GM21447 (cell line): ENCODE measurements at regions not wholly inside any gene's neighbourhood (a gene's known extent, or its start where the extent isn't known, plus 50 kb on each side); places are given as distances from the start of the nearest gene placed in this dataset.
"Not testable (repeated sequence)": the region's sequence is repeated elsewhere in the genome, so short reads cannot be mapped to it uniquely, and the experiment has no call there.

ENCODE experiments used
- ATAC-seq: cut with Tn5 transposase; IDR thresholded peaks from one replicate; pipeline ENCODE4 v1.9.1; 2021; ENCODE audit not compliant: unreplicated experiment

GRCh38 chr14:48738186-48738925, 847.8 kb downstream of the RPS29 start:
- ATAC-seq = no peak

GRCh38 chr14:48735607-48736006, 850.6 kb downstream of the RPS29 start:
- no peak for ATAC-seq

GRCh38 chr14:48731260-48731659, 854.9 kb downstream of the RPS29 start:
- no peak for ATAC-seq

- no peak for ATAC-seq
These were observed 860.0 kb downstream of the RPS29 start for GRCh38 chr14:48726080-48726642.

- ATAC-seq = no peak
These were observed 861.0 kb downstream of the RPS29 start for GRCh38 chr14:48725051-48725734.

GRCh38 chr14:48723841-48724495, 862.2 kb downstream of the RPS29 start:
- no peak for ATAC-seq

GRCh38 chr14:48714366-48714765, 871.8 kb downstream of the RPS29 start:
- no peak for ATAC-seq

GRCh38 chr14:48710133-48710532, 876.0 kb downstream of the RPS29 start:
- no peak for ATAC-seq

GRCh38 chr14:48709277-48709785, 876.8 kb downstream of the RPS29 start:
- no peak for ATAC-seq

GRCh38 chr14:48704639-48705038, 881.5 kb downstream of the RPS29 start:
- no peak for ATAC-seq

- no peak for ATAC-seq
These were observed 882.3 kb downstream of the RPS29 start for GRCh38 chr14:48703728-48704467.

GRCh38 chr14:48697362-48697761, 888.8 kb downstream of the RPS29 start:
- not testable (repeated sequence) for ATAC-seq

- no peak for ATAC-seq
These were observed 892.4 kb downstream of the RPS29 start for GRCh38 chr14:48693793-48694192.

GRCh38 chr14:48690349-48690748, 895.8 kb downstream of the RPS29 start:
- ATAC-seq = no peak

- ATAC-seq = no peak
These were observed 899.5 kb downstream of the RPS29 start for GRCh38 chr14:48686650-48687049.

GRCh38 chr14:48672506-48672905, 913.7 kb downstream of the RPS29 start:
- no peak for ATAC-seq

- no peak for ATAC-seq
These were observed 915.2 kb downstream of the RPS29 start for GRCh38 chr14:48670939-48671338.

- ATAC-seq = no peak
These were observed 920.9 kb downstream of the RPS29 start for GRCh38 chr14:48665077-48665784.

GRCh38 chr14:48643241-48643640, 942.9 kb downstream of the RPS29 start:
- no peak for ATAC-seq

- no peak for ATAC-seq
These were observed 953.5 kb upstream of the MDGA2 start for GRCh38 chr14:48628870-48629269.
